Upper lobe of left lung (tissue), 6 donors: ENCODE measurements at regions not wholly inside any gene's neighbourhood (a gene's known extent, or its start where the extent isn't known, plus 50 kb on each side); places are given as distances from the start of the nearest gene placed in this dataset.

Source experiments
- ATAC-seq, 2 donors: fragments of 200-7000 bp; cut with Tn5 transposase; one replicate each; pipeline ENCODE4 v1.9.1; 2022; ENCODE audit warnings: mild to moderate bottlenecking in 2 of 2, moderate library complexity in 2 of 2; ENCODE audit not compliant: low FRiP score in 2 of 2
- DNase-seq, 2 donors: peaks; one replicate each; pipeline ENCODE4 v3.0.0-alpha.2; 2019 to 2020
- H3K27ac ChIP-seq, 4 donors: fragments of 200-600 bp; sonication (generic); one replicate each; pipeline ENCODE4 v1.5.1; 2016 to 2019
- H3K27me3 ChIP-seq, 4 donors: fragments of 200-600 bp; sonication (generic); one replicate each; pipeline ENCODE4 v1.5.1; 2017 to 2019
- H3K36me3 ChIP-seq, 4 donors: fragments of 200-600 bp; sonication (generic); one replicate each; pipeline ENCODE4 v1.5.1; 2016 to 2019
- H3K4me1 ChIP-seq, 4 donors: fragments of 200-600 bp; sonication (generic); one replicate each; pipeline ENCODE4 v1.5.1; 2018 to 2019
- H3K4me3 ChIP-seq, 4 donors: fragments of 200-600 bp; sonication (generic); one replicate each; pipeline ENCODE4 v1.5.1; 2017 to 2019; ENCODE audit warnings: mild to moderate bottlenecking in 2 of 4, moderate library complexity in 1 of 4
- H3K9me3 ChIP-seq, 4 donors: fragments of 200-600 bp; sonication (generic); one replicate each; pipeline ENCODE4 v1.5.1; 2018 to 2019
- CTCF ChIP-seq, 6 experiments: fragments of 450-650 bp in 4 of 6; fragments of 200-600 bp in 2 of 6; sonication (generic) in 2 of 6; IDR thresholded peaks; one replicate each; pipeline ENCODE4 v1.5.1; 2016 to 2019; ENCODE audit warnings: antibody characterized with exemption in 6 of 6
- EP300 ChIP-seq, 4 donors: sonication (generic); formaldehyde crosslinking; IDR thresholded peaks; one replicate each; pipeline ENCODE4 v1.5.1; 2017; ENCODE audit warnings: antibody characterized with exemption in 4 of 4, control low read depth in 2 of 4
- POLR2A ChIP-seq, 4 donors: fragments of 450-650 bp; IDR thresholded peaks; one replicate each; pipeline ENCODE4 v1.5.1; 2016 to 2017; ENCODE audit warnings: antibody characterized with exemption in 4 of 4, mild to moderate bottlenecking in 2 of 4
- POLR2AphosphoS5 ChIP-seq, 2 donors: sonication (generic); formaldehyde crosslinking; IDR thresholded peaks; one replicate each; pipeline ENCODE4 v1.5.1; 2017; ENCODE audit warnings: antibody characterized with exemption in 2 of 2
- WGBS, 2 donors: methylation state at CpG; one replicate each; pipeline ENCODE4 v1.1.5; 2017 to 2018; 5-methylcytosine and 5-hydroxymethylcytosine counted together
- donor health status: DM: no; HTN: no; CAD: no; lungs with moderate emphysema.
- donor health status: DM: no; HTN: yes; CAD: no; lungs with severe emphysema.

DNA sequence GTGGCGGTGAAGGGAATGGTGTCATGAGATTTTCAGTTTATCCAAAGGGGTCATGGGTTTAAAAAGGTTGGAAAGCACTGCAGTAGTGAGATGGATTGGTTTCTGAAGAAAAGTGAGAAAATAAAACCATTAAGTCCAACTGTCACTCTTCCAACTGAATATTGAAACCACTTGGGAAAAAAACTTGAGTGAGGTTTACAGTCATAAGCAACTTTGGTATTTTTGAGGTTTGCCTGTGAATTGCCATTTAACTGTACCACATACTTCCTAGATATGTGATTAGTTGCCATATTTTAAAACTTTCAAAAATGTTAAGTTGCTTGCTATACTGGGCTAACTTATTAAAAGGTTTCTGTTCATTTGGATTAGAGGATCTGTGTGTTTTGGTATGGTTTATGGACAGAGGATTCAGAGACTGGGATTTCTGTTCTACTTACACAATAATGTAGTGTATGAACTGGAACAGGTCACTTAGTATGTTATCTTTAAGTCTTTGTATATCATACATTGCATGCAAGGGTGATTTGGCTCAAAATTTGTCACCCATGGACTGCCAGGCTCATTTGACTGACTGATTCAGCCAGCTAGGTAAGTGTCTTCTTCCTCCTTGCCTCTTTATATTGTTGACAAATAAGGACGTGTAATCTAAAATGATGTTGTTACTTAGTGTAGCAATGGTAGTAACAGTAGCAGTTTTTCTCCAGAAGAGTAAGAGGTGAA lies 201.4 kb upstream of the EOMES start:
- Histone ChIP-seq H3K27me3 (no peaks in the 10 kb centered on the region), H3K27ac (no peak overlapping the region), H3K4me3 (no peak overlapping the region), H3K9me3 (no peaks in the 10 kb centered on the region), H3K36me3 (no peaks in the 10 kb centered on the region), H3K4me1 (no peaks in the 10 kb centered on the region)
- ATAC-seq (no peak), DNase-seq (no peak)
- TF ChIP-seq EP300 (IDR thresholded peaks at IDR 0.05): no peak
- 81 to 82% methylated on average over 2 of the region's 2 CpGs for WGBS, 2 donors

GRCh38 chr3:27927882-27928281 lies 205.8 kb upstream of the EOMES start:
- Histone ChIP-seq H3K4me3 (no peak overlapping the region), H3K4me1 (no peaks in the 10 kb centered on the region), H3K9me3 (no peaks in the 10 kb centered on the region), H3K27me3 (no peaks in the 10 kb centered on the region), H3K27ac (no peak overlapping the region), H3K36me3 (no peaks in the 10 kb centered on the region)
- no peak for ATAC-seq
- 36 to 46% methylated on average over 1 of the region's 1 CpG for WGBS, 2 donors
- TF ChIP-seq POLR2A (IDR thresholded peaks at IDR 0.05) (no peak), EP300 (IDR thresholded peaks at IDR 0.05) (no peak), POLR2AphosphoS5 (IDR thresholded peaks at IDR 0.05) (no peak), CTCF (IDR thresholded peaks at IDR 0.05) (no peak)
- no peak for DNase-seq

DNA sequence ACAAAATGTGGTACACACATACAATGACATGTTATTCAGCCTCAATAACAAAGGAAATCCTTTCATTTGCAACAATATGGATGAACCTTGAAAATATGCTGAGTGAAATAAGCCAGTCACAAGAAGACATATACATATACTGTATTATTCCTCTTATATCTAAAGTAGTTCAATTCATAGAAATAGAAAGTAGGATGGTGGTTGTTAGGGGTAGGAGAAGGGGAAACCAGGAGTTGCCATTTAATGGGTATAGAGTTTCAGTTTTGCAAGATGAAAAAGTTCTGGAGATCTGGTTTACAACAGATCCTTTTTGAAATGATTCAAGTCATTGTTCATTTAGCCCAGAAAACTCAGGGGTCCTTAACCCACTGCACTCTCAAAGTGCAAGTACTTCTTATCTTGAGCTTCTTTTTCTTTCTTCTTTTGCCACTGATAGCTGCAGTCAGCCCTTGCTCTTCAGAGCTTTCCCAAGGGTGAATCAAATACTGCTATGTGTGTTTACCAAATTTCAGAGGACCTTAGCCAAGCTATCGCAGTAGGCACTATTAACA lies 208.0 kb upstream of the EOMES start:
- ATAC-seq (no peak), DNase-seq (no peak)
- TF ChIP-seq EP300 (IDR thresholded peaks at IDR 0.05) (no peak), CTCF (IDR thresholded peaks at IDR 0.05) (no peak), POLR2A (IDR thresholded peaks at IDR 0.05) (no peak), POLR2AphosphoS5 (IDR thresholded peaks at IDR 0.05) (no peak)
- H3K27me3 ChIP-seq: no peaks in the 10 kb centered on the region
- H3K4me1 ChIP-seq: no peaks in the 10 kb centered on the region
- no peak overlapping the region for H3K27ac ChIP-seq
- WGBS, 2 donors: 61 to 74% methylated on average over 1 of the region's 1 CpG
- no peak overlapping the region for H3K4me3 ChIP-seq
- H3K9me3 ChIP-seq: no peaks in the 10 kb centered on the region
- H3K36me3 ChIP-seq: no peaks in the 10 kb centered on the region

DNA sequence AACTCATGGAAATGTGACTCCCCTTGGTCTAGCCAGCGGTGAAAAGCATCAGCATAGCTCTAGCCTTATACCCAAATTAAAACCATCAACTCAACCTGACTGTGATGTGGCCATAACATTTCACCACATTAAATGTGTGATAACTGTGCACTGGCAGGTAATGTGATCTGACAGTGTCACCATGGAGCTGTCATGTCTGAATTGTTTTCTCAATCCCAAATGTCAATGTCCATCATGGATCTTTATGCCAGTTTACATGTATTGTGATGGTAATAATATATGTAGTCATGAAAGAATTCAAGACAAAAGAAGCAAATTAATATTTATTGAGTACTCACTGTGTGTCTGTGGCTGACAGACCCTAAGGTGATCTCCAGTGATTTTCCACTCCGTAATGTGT lies 213.4 kb upstream of the EOMES start:
- TF ChIP-seq POLR2A (IDR thresholded peaks at IDR 0.05) (no peak), CTCF (IDR thresholded peaks at IDR 0.05) (no peak), POLR2AphosphoS5 (IDR thresholded peaks at IDR 0.05) (no peak), EP300 (IDR thresholded peaks at IDR 0.05) (no peak)
- Histone ChIP-seq H3K4me3 (no peak overlapping the region), H3K27ac (no peak overlapping the region), H3K9me3 (no peaks in the 10 kb centered on the region), H3K27me3 (no peaks in the 10 kb centered on the region), H3K36me3 (no peaks in the 10 kb centered on the region), H3K4me1 (no peaks in the 10 kb centered on the region)
- WGBS, 2 donors: 92 to 96% methylated on average over 2 of the region's 2 CpGs
- ATAC-seq: no peak
- DNase-seq: no peak

- DNase-seq (no peak), ATAC-seq (no peak)
- no peak for TF ChIP-seq CTCF (IDR thresholded peaks at IDR 0.05)
- TF ChIP-seq POLR2AphosphoS5 (IDR thresholded peaks at IDR 0.05): no peak
- TF ChIP-seq POLR2A (IDR thresholded peaks at IDR 0.05): no peak
- no peak for TF ChIP-seq EP300 (IDR thresholded peaks at IDR 0.05)
- no peaks in the 10 kb centered on the region for H3K4me1 ChIP-seq
- no peaks in the 10 kb centered on the region for H3K36me3 ChIP-seq
- no peaks in the 10 kb centered on the region for H3K27me3 ChIP-seq
- H3K9me3 ChIP-seq: no peaks in the 10 kb centered on the region
- no peak overlapping the region for H3K4me3 ChIP-seq
- no peak overlapping the region for H3K27ac ChIP-seq
Measured at GRCh38 chr3:27939521-27939920, 217.4 kb upstream of the EOMES start.
